ENCODE measurements at regions not wholly inside any gene's neighbourhood (a gene's known extent, or its start where the extent isn't known, plus 50 kb on each side); places are given as distances from the start of the nearest gene placed in this dataset.

- Mint-ChIP-seq H3K36me3 (ENCODE audit: low read depth) (no peaks in the 10 kb centered on the region), H3K4me3 (no peak overlapping the region), H3K4me1 (no peaks in the 10 kb centered on the region), H3K27ac (no peak overlapping the region), H3K9me3 (no peaks in the 10 kb centered on the region), H3K27me3 (ENCODE audit: low read depth, poor library complexity) (peaks cover 3% of the 10 kb centered on the region)
- no peak for TF ChIP-seq CTCF (IDR thresholded peaks at IDR 0.05)
- DNase-seq: no peak
These were observed 165.6 kb downstream of the AREG start for GRCh38 chr4:74610491-74610890.

GRCh38 chr4:74612837-74613236, 167.9 kb downstream of the AREG start:
- no peaks in the 10 kb centered on the region for H3K4me1 Mint-ChIP-seq
- no peak for DNase-seq
- no peaks in the 10 kb centered on the region for H3K36me3 Mint-ChIP-seq (ENCODE audit: low read depth)
- no peak overlapping the region for H3K27ac Mint-ChIP-seq
- H3K9me3 Mint-ChIP-seq: peaks cover 11% of the 10 kb centered on the region
- peaks cover 6% of the 10 kb centered on the region for H3K27me3 Mint-ChIP-seq (ENCODE audit: low read depth, poor library complexity)
- no peak for TF ChIP-seq CTCF (IDR thresholded peaks at IDR 0.05)
- H3K4me3 Mint-ChIP-seq: no peak overlapping the region

- TF ChIP-seq CTCF (IDR thresholded peaks at IDR 0.05): no peak
- no peak overlapping the region for H3K27ac Mint-ChIP-seq
- DNase-seq: no peak
- H3K27me3 Mint-ChIP-seq (ENCODE audit: low read depth, poor library complexity): peaks cover 6% of the 10 kb centered on the region
- H3K9me3 Mint-ChIP-seq: peaks cover 11% of the 10 kb centered on the region
- no peak overlapping the region for H3K4me3 Mint-ChIP-seq
- H3K36me3 Mint-ChIP-seq (ENCODE audit: low read depth): no peaks in the 10 kb centered on the region
- no peaks in the 10 kb centered on the region for H3K4me1 Mint-ChIP-seq
These were observed 168.3 kb downstream of the AREG start for GRCh38 chr4:74613266-74613665.

GRCh38 chr4:74615411-74615810, 170.5 kb downstream of the AREG start:
- Mint-ChIP-seq H3K4me1 (no peaks in the 10 kb centered on the region), H3K9me3 (peaks cover 11% of the 10 kb centered on the region), H3K36me3 (ENCODE audit: low read depth) (no peaks in the 10 kb centered on the region), H3K27me3 (ENCODE audit: low read depth, poor library complexity) (peaks cover 10% of the 10 kb centered on the region), H3K4me3 (no peak overlapping the region), H3K27ac (no peak overlapping the region)
- no peak for TF ChIP-seq CTCF (IDR thresholded peaks at IDR 0.05)
- DNase-seq: no peak

GRCh38 chr4:74618166-74618565, 173.2 kb downstream of the AREG start:
- Mint-ChIP-seq H3K9me3 (peaks cover 11% of the 10 kb centered on the region), H3K27me3 (ENCODE audit: low read depth, poor library complexity) (peaks cover 7% of the 10 kb centered on the region), H3K27ac (no peak overlapping the region), H3K4me3 (no peak overlapping the region), H3K4me1 (no peaks in the 10 kb centered on the region), H3K36me3 (ENCODE audit: low read depth) (no peaks in the 10 kb centered on the region)
- no peak for TF ChIP-seq CTCF (IDR thresholded peaks at IDR 0.05)
- no peak for DNase-seq

- no peak for DNase-seq
- no peaks in the 10 kb centered on the region for H3K4me1 Mint-ChIP-seq
- peaks cover 11% of the 10 kb centered on the region for H3K9me3 Mint-ChIP-seq
- TF ChIP-seq CTCF (IDR thresholded peaks at IDR 0.05): no peak
- H3K27ac Mint-ChIP-seq: no peak overlapping the region
- H3K27me3 Mint-ChIP-seq (ENCODE audit: low read depth, poor library complexity): peaks cover 7% of the 10 kb centered on the region
- H3K36me3 Mint-ChIP-seq (ENCODE audit: low read depth): no peaks in the 10 kb centered on the region
- H3K4me3 Mint-ChIP-seq: no peak overlapping the region
These were observed 173.7 kb downstream of the AREG start for GRCh38 chr4:74618659-74619058.
